GM12878 (cell line): ENCODE measurements at regions not wholly inside any gene's neighbourhood (a gene's known extent, or its start where the extent isn't known, plus 50 kb on each side); places are given as distances from the start of the nearest gene placed in this dataset.

Source experiments
- CBFB ChIP-seq: IDR thresholded peaks from 2 replicates; pipeline ENCODE4 v1.6.1; 2016; ENCODE audit warnings: antibody characterized with exemption, low read depth
- CREB1 ChIP-seq: IDR thresholded peaks from 2 replicates; pipeline ENCODE4 v1.6.1; 2012; ENCODE audit warnings: low read depth, mild to moderate bottlenecking, inconsistent platforms
- CREM ChIP-seq: IDR thresholded peaks from 2 replicates; pipeline ENCODE4 v1.6.1; 2014; ENCODE audit warnings: antibody characterized with exemption, low read depth
- FOS ChIP-seq: IDR thresholded peaks from 3 replicates; pipeline ENCODE4 v1.6.1; 2011; ENCODE audit warnings: borderline replicate concordance; ENCODE audit not compliant: insufficient read length; ENCODE audit errors: extremely low read depth
- GABPA ChIP-seq: IDR thresholded peaks from 2 replicates; pipeline ENCODE4 v1.6.1; 2014; ENCODE audit warnings: antibody characterized with exemption, low read depth, mild to moderate bottlenecking, inconsistent platforms
- HDAC6 ChIP-seq: fragments of 200-600 bp; sonication (generic); IDR thresholded peaks from one replicate; pipeline ENCODE4 v1.8.0; 2017; ENCODE audit warnings: antibody characterized with exemption; ENCODE audit not compliant: unreplicated experiment
- RCOR1 ChIP-seq: conservative IDR thresholded peaks from 2 replicates; pipeline ENCODE4 v1.6.1; 2012; ENCODE audit warnings: low read depth, low read length, improper control_type of control experiment
- SMAD5 ChIP-seq: IDR thresholded peaks from 2 replicates; pipeline ENCODE4 v1.6.1; 2016; ENCODE audit warnings: antibody characterized with exemption, low read depth
- SMC3 ChIP-seq: IDR thresholded peaks from 2 replicates; pipeline ENCODE4 v1.6.1; 2011; ENCODE audit warnings: low read length, improper control_type of control experiment, borderline replicate concordance
- TF ChIP-seq, protein P1 (sequence below), 3 experiments: IDR thresholded peaks in 2 of 3; conservative IDR thresholded peaks in 1 of 3; 2 replicates each; pipeline ENCODE4 v1.5.1; 2011; ENCODE audit warnings: low read depth in 3 of 3, low read length in 3 of 3, mild to moderate bottlenecking in 3 of 3, control low read depth in 2 of 3, moderate library complexity in 2 of 3, inconsistent platforms in 1 of 3, mixed read lengths in 1 of 3; ENCODE audit not compliant: control insufficient read depth in 2 of 3, insufficient read depth in 1 of 3; ENCODE audit errors: extremely low read depth in 1 of 3

DNA sequence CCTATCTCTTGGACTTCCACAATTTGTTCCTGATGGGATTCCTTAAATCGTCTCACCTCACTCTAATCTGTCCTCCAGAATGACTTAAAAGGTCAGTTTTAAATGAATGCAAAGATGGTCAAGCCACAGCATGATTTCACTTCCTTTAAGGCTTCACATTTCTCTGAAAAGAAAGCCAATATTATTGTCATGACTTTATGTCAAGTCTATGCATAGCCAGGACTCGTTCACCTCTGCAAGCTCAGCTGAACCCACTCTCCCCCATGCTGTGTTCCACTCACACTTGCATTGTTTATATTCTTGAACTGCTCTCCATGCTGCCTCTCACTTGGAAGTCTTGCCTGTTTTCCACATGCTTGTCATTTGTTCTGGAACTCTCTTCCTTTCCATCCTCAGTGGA is 298.4 kb upstream of the MMADHC start:
- no peak for TF ChIP-seq HDAC6
- no peak for TF ChIP-seq CREM
- TF ChIP-seq, protein P1, sequence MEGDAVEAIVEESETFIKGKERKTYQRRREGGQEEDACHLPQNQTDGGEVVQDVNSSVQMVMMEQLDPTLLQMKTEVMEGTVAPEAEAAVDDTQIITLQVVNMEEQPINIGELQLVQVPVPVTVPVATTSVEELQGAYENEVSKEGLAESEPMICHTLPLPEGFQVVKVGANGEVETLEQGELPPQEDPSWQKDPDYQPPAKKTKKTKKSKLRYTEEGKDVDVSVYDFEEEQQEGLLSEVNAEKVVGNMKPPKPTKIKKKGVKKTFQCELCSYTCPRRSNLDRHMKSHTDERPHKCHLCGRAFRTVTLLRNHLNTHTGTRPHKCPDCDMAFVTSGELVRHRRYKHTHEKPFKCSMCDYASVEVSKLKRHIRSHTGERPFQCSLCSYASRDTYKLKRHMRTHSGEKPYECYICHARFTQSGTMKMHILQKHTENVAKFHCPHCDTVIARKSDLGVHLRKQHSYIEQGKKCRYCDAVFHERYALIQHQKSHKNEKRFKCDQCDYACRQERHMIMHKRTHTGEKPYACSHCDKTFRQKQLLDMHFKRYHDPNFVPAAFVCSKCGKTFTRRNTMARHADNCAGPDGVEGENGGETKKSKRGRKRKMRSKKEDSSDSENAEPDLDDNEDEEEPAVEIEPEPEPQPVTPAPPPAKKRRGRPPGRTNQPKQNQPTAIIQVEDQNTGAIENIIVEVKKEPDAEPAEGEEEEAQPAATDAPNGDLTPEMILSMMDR (IDR thresholded peaks at IDR 0.05 in 2 of 3, conservative IDR thresholded peaks at IDR 0.05 in 1 of 3; ENCODE audit: control insufficient read depth in 2 of 3, extremely low read depth in 1 of 3, insufficient read depth in 1 of 3, low read depth in 3 of 3, low read length in 3 of 3): no peak
- no peak for TF ChIP-seq CBFB
- no peak for TF ChIP-seq FOS
- TF ChIP-seq CREB1: no peak
- TF ChIP-seq GABPA: no peak
- no peak for TF ChIP-seq SMC3
- TF ChIP-seq SMAD5: no peak
- TF ChIP-seq RCOR1: no peak
